H1 (cell line): ENCODE measurements at regions not wholly inside any gene's neighbourhood (a gene's known extent, or its start where the extent isn't known, plus 50 kb on each side); places are given as distances from the start of the nearest gene placed in this dataset.

ENCODE experiments used
- CTCF ChIA-PET: fragments of 300-600 bp; sonication (Branson Sonifier 250); formaldehyde crosslinking; loops from one replicate; lab custom pipeline; 2021; ENCODE audit not compliant: partially characterized antibody; lab: Charles Lee
- POLR2A ChIA-PET: fragments of 300-600 bp; sonication (Branson Sonifier 250); formaldehyde crosslinking; loops from one replicate; lab custom pipeline; 2021; ENCODE audit warnings: inconsistent platforms; ENCODE audit not compliant: partially characterized antibody; lab: Charles Lee
- DNase-seq, 2 experiments: peaks; one replicate each; pipeline versions ENCODE4 v3.0.0 to v3.0.0-alpha.2; 2010 to 2022; ENCODE audit warnings: low spot score in 2 of 2, low read depth in 1 of 2, mixed read lengths in 1 of 2
- FAIRE-seq: peaks from 2 replicates; lab custom pipeline; 2011; peaks lifted over from hg19 to GRCh38; lab: Jason Lieb, UNC
- H2AFZ ChIP-seq: 2 replicates; pipeline ENCODE4 v1.8.1; 2012; ENCODE audit warnings: low read length, inconsistent platforms
- H2AK5ac ChIP-seq: 2 replicates; pipeline ENCODE4 v1.6.1; 2013; ENCODE audit warnings: low read depth, low read length
- H2BK120ac ChIP-seq: replicated peaks from 2 replicates; pipeline ENCODE3; 2013; ENCODE audit warnings: low read depth, low read length, inconsistent platforms
- H2BK12ac ChIP-seq: 2 replicates; pipeline ENCODE4 v1.6.1; 2013; ENCODE audit warnings: low read depth, low read length
- H2BK15ac ChIP-seq: 2 replicates; pipeline ENCODE4 v1.6.1; 2013; ENCODE audit warnings: low read length
- H2BK20ac ChIP-seq: 2 replicates; pipeline ENCODE4 v1.6.1; 2013; ENCODE audit warnings: low read length
- H2BK5ac ChIP-seq: 2 replicates; pipeline ENCODE4 v1.6.1; 2013; ENCODE audit warnings: low read depth, low read length
- H3K14ac ChIP-seq: 2 replicates; pipeline ENCODE4 v1.6.1; 2013; ENCODE audit warnings: inconsistent platforms; ENCODE audit not compliant: insufficient read length
- H3K18ac ChIP-seq: 2 replicates; pipeline ENCODE4 v1.6.1; 2013; ENCODE audit warnings: low read length; ENCODE audit errors: extremely low read depth
- H3K23ac ChIP-seq: 2 replicates; pipeline ENCODE4 v1.6.1; 2013; ENCODE audit warnings: inconsistent platforms; ENCODE audit not compliant: insufficient read length
- H3K23me2 ChIP-seq: 2 replicates; pipeline ENCODE4 v1.6.1; 2013; ENCODE audit warnings: low read depth, low read length
- H3K27ac ChIP-seq: 2 replicates; pipeline ENCODE4 v1.6.1; 2011; ENCODE audit warnings: low read depth, low read length, inconsistent platforms
- H3K27me3 ChIP-seq, 4 experiments: replicated peaks in 1 of 4; 1 replicate in 1 of 4; 2 replicates in 3 of 4; pipeline versions ENCODE4 v1.6.1 to v1.8.1; 2011 to 2013; ENCODE audit warnings: low read length in 3 of 4, mild to moderate bottlenecking in 3 of 4, inconsistent platforms in 2 of 4, mixed read lengths in 2 of 4, moderate library complexity in 1 of 4; ENCODE audit not compliant: control insufficient read depth in 3 of 4, insufficient read depth in 3 of 4; ENCODE audit errors: extremely low read depth in 1 of 4
- H3K36me3 ChIP-seq, 4 experiments: 2 replicates each; pipeline versions ENCODE4 v1.6.1 to v1.8.1; 2011 to 2013; ENCODE audit warnings: mild to moderate bottlenecking in 4 of 4, low read length in 3 of 4, moderate library complexity in 2 of 4, control low read depth in 1 of 4, inconsistent platforms in 1 of 4; ENCODE audit not compliant: insufficient read depth in 4 of 4, control insufficient read depth in 2 of 4
- H3K4ac ChIP-seq: replicated peaks from 2 replicates; pipeline ENCODE3; 2013; ENCODE audit warnings: low read length, low read depth, mixed read lengths, inconsistent platforms; ENCODE audit not compliant: insufficient read length
- H3K4me1 ChIP-seq, 4 experiments: replicated peaks in 1 of 4; 1 replicate in 1 of 4; 2 replicates in 3 of 4; pipeline versions ENCODE4 v1.6.1 to v1.8.1; 2011 to 2013; ENCODE audit warnings: low read length in 3 of 4, inconsistent platforms in 2 of 4, mixed read lengths in 1 of 4; ENCODE audit not compliant: insufficient read depth in 4 of 4, control insufficient read depth in 3 of 4
- H3K4me2 ChIP-seq, 2 experiments: 2 replicates each; pipeline versions ENCODE4 v1.6.1 to v1.8.1; 2011 to 2013; ENCODE audit warnings: low read depth in 2 of 2, low read length in 2 of 2, control low read depth in 1 of 2, inconsistent platforms in 1 of 2, mild to moderate bottlenecking in 1 of 2; ENCODE audit not compliant: insufficient read depth in 1 of 2
- H3K4me3 ChIP-seq, 4 experiments: fragments of 200-600, 300-600 bp in 1 of 4; sonication (generic), shearing (Covaris generic), sonication (Bioruptor Twin) in 1 of 4; 2 replicates each; pipeline versions ENCODE4 v1.5.1 to v1.8.1; 2011 to 2016; ENCODE audit warnings: low read length in 4 of 4, low read depth in 3 of 4, control low read depth in 2 of 4, inconsistent platforms in 2 of 4, mild to moderate bottlenecking in 2 of 4, mixed read lengths in 1 of 4, moderate library complexity in 1 of 4; ENCODE audit not compliant: insufficient read depth in 2 of 4; ENCODE audit errors: extremely low read depth in 1 of 4
- H3K56ac ChIP-seq: replicated peaks from 2 replicates; pipeline ENCODE3; 2013; ENCODE audit warnings: low read depth, mild to moderate bottlenecking, mixed read lengths, low read length, inconsistent platforms; ENCODE audit not compliant: insufficient read length
- H3K79me1 ChIP-seq: 2 replicates; pipeline ENCODE4 v1.6.1; 2013; ENCODE audit warnings: low read depth, low read length, control low read depth
- H3K79me2 ChIP-seq, 2 experiments: 2 replicates each; pipeline versions ENCODE4 v1.6.1 to v1.8.1; 2012 to 2013; ENCODE audit warnings: low read length in 2 of 2, mild to moderate bottlenecking in 2 of 2, inconsistent platforms in 1 of 2; ENCODE audit not compliant: insufficient read depth in 2 of 2, control insufficient read depth in 1 of 2
- H3K9ac ChIP-seq, 4 experiments: replicated peaks in 1 of 4; 1 replicate in 1 of 4; 2 replicates in 3 of 4; pipeline versions ENCODE4 v1.6.1 to v1.8.1; 2011 to 2013; ENCODE audit warnings: low read depth in 3 of 4, low read length in 3 of 4, control low read depth in 2 of 4, mild to moderate bottlenecking in 2 of 4, moderate library complexity in 2 of 4, inconsistent platforms in 1 of 4; ENCODE audit errors: extremely low read depth in 1 of 4
- H3K9me3 ChIP-seq, 2 experiments: 2 replicates each; pipeline versions ENCODE4 v1.6.1 to v1.8.1; 2012 to 2013; ENCODE audit warnings: mild to moderate bottlenecking in 2 of 2, moderate library complexity in 2 of 2, control low read depth in 1 of 2, inconsistent platforms in 1 of 2, low read depth in 1 of 2, low read length in 1 of 2, mixed read lengths in 1 of 2; ENCODE audit not compliant: insufficient read depth in 2 of 2
- H4K20me1 ChIP-seq, 2 experiments: replicated peaks in 1 of 2; 2 replicates each; pipeline versions ENCODE3 to v1.8.1; 2011 to 2013; ENCODE audit warnings: inconsistent platforms in 2 of 2, low read length in 2 of 2, mild to moderate bottlenecking in 1 of 2; ENCODE audit not compliant: insufficient read depth in 2 of 2, control insufficient read depth in 1 of 2
- H4K5ac ChIP-seq: 2 replicates; pipeline ENCODE4 v1.6.1; 2013; ENCODE audit warnings: low read length, low read depth, mixed read lengths, inconsistent platforms; ENCODE audit not compliant: insufficient read length
- H4K8ac ChIP-seq: 2 replicates; pipeline ENCODE4 v1.8.0; 2013; ENCODE audit warnings: mild to moderate bottlenecking, moderate library complexity, low read length, inconsistent platforms; ENCODE audit not compliant: insufficient read depth; ENCODE audit errors: extremely low read depth
- H4K91ac ChIP-seq: replicated peaks from 2 replicates; pipeline ENCODE3; 2013; ENCODE audit warnings: low read length, mixed read lengths, inconsistent platforms; ENCODE audit not compliant: insufficient read length
- CHD2 ChIP-seq: IDR thresholded peaks from 2 replicates; pipeline ENCODE4 v1.6.1; 2012; ENCODE audit warnings: low read length, improper control_type of control experiment
- WGBS, 2 experiments: shearing (Covaris generic) in 1 of 2; methylation state at CpG; one replicate each; pipeline versions ENCODE4 v1.1.6 to v1.1.7; 2013 to 2015; ENCODE audit warnings: low lambda C conversion rate in 2 of 2, mixed read lengths in 2 of 2, inconsistent platforms in 1 of 2, low coverage in 1 of 2, missing lambda C conversion rate in 1 of 2; ENCODE audit not compliant: insufficient replicate concordance in 2 of 2, insufficient coverage in 1 of 2, insufficient read length in 1 of 2; ENCODE audit errors: extremely low coverage in 1 of 2, missing lambda C conversion rate in 1 of 2; 5-methylcytosine and 5-hydroxymethylcytosine counted together

DNA sequence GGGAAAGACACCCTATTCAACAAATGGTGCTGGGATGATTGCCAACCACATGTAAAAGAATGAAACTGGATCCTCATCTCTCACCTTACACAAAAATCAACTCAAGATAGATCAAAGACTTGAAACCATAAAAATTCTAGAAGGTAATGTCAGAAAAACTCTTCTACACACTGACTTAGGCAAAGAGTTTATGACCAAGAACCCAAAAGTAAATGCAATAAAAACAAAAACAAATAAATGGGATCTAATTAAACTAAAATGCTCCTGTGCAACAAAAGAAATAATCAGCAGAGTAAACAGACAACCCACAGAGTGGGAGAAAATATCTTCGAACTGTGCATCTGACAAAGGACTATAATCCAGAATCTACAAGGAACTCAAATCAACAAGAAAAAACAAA, 504.2 kb upstream of the MBL2 start:
- Histone ChIP-seq H3K23ac (no peak overlapping the region), H2AK5ac (no peak overlapping the region), H2BK12ac (no peak overlapping the region), H2AFZ (no peak overlapping the region), H3K4me1 (no peaks in the 10 kb centered on the region), H2BK15ac (no peak overlapping the region), H3K23me2 (no peaks in the 10 kb centered on the region), H3K79me1 (no peaks in the 10 kb centered on the region), H3K56ac (no peak overlapping the region), H3K27me3 (no peaks in the 10 kb centered on the region), H3K27ac (no peak overlapping the region), H3K36me3 (peaks cover 0 to 4% (median 0%) of the 10 kb centered on the region in 4 experiments; a peak in 1 of 8 replicates), H3K4me2 (no peak overlapping the region), H4K91ac (no peak overlapping the region), H4K8ac (no peak overlapping the region), H4K5ac (no peak overlapping the region), H2BK5ac (no peak overlapping the region), H2BK120ac (no peak overlapping the region), H3K4ac (no peak overlapping the region), H3K4me3 (no peak overlapping the region), H3K14ac (no peak overlapping the region), H3K9ac (no peak overlapping the region), H3K79me2 (no peaks in the 10 kb centered on the region), H3K9me3 (peaks cover 0 to 3% of the 10 kb centered on the region in 2 experiments; a peak in 2 of 4 replicates), H3K18ac (no peak overlapping the region), H4K20me1 (no peaks in the 10 kb centered on the region), H2BK20ac (no peak overlapping the region)
- WGBS, 2 experiments: 88% methylated on average over 1 of the region's 1 CpG; no CpG with 5 or more reads in 1 of the 2 experiments
- POLR2A ChIA-PET: no interaction called here
- DNase-seq (no peak), FAIRE-seq (no peak)
- CTCF ChIA-PET: no interaction called here
- no peak for TF ChIP-seq CHD2
